AG09309 (cell line): ENCODE measurements at regions not wholly inside any gene's neighbourhood (a gene's known extent, or its start where the extent isn't known, plus 50 kb on each side); places are given as distances from the start of the nearest gene placed in this dataset.

Source experiments
- DNase-seq: peaks from one replicate; pipeline ENCODE4 v3.0.0-alpha.2; 2010; ENCODE audit warnings: low read depth
- H3K4me3 ChIP-seq: 2 replicates; pipeline ENCODE4 v1.5.1; 2011; ENCODE audit warnings: mild to moderate bottlenecking, low read depth, low read length, moderate library complexity; ENCODE audit not compliant: control insufficient read depth
- TF ChIP-seq, protein P1 (sequence below): IDR thresholded peaks from 2 replicates; pipeline ENCODE4 v1.5.1; 2011; ENCODE audit warnings: mild to moderate bottlenecking, low read depth, low read length, inconsistent platforms; ENCODE audit not compliant: insufficient read depth, control insufficient read depth; ENCODE audit errors: missing control alignments

DNA sequence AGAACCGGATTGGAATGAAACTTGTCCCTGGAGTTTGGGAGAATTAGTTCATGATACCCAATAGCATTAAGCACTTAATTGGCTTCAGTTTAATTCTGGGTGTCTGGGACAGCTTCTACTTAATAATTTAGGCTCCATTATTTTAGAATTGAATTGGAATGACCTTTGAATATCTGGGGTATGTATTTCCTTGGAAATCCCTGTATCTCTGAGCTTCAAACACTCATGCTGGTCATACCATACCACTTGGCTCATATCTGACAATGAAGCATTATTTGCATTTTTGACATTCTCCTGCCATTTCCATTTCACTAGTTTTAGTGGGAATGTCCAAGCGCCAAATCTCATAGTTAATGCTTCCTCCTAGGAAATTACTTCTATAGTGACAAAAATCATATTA, 393.1 kb downstream of the DIPK2A start:
- DNase-seq: no peak
- H3K4me3 ChIP-seq: no peak overlapping the region

DNA sequence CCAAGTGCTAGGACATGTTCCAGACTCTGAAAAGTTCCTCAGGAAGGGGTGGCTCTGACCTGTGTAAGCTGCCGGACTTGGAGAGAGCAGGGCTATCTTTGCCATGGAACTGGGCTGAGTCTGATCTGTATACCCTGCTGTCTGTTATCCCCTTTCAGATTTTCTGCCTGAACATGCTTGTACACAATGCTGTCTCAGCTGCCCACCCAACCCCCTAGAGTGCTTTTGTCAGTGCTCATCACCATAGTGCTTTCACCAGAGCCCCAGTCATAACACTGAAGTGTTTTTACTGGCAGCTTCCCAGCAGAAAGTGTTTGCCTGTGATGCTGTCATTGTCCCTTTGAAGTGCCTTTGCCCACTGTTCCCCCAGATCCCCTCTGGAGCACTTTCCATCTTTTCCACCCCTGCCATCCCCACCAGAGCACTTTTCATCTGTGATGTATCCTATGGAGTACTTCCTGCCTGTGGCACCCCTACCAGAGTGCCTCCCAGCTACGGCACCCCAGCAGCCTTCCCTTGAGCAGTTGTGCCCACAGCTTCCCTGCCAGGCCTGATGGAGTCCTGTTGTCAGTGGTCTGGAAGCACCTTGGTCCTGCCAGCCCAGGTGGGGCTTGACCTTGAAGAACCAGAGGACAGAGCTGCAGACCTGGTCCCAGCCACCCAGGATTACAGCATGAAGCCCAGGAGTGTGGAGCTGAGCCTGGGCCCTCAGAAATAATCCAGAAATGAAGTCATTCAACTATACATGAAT, 397.7 kb downstream of the DIPK2A start:
- DNase-seq: no peak
- TF ChIP-seq, protein P1, sequence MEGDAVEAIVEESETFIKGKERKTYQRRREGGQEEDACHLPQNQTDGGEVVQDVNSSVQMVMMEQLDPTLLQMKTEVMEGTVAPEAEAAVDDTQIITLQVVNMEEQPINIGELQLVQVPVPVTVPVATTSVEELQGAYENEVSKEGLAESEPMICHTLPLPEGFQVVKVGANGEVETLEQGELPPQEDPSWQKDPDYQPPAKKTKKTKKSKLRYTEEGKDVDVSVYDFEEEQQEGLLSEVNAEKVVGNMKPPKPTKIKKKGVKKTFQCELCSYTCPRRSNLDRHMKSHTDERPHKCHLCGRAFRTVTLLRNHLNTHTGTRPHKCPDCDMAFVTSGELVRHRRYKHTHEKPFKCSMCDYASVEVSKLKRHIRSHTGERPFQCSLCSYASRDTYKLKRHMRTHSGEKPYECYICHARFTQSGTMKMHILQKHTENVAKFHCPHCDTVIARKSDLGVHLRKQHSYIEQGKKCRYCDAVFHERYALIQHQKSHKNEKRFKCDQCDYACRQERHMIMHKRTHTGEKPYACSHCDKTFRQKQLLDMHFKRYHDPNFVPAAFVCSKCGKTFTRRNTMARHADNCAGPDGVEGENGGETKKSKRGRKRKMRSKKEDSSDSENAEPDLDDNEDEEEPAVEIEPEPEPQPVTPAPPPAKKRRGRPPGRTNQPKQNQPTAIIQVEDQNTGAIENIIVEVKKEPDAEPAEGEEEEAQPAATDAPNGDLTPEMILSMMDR: no peak
- H3K4me3 ChIP-seq: no peak overlapping the region

More for the DNA sequence above, 393.1 kb downstream of the DIPK2A start:
- TF ChIP-seq, protein P1: no peak

DNA sequence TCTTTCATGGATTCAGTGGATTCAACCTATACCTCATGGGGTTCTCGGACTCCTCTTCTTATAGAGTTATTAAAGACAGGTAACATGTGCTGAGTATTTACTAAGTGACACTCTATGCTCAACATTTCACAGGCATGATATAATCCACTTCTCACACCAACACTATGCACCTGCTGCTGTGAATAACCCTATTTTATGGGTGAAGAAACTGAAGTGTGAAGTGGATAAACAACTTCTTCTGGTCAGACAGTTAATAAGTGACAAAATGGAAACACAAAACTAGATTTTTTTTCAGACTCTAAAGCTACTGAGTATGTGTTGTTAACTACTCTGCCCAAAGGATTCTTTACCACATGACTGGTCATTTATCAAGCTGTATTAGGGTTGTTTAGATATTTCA, 403.5 kb downstream of the DIPK2A start:
- TF ChIP-seq, protein P1: no peak
- DNase-seq: no peak
- no peak overlapping the region for H3K4me3 ChIP-seq

DNA sequence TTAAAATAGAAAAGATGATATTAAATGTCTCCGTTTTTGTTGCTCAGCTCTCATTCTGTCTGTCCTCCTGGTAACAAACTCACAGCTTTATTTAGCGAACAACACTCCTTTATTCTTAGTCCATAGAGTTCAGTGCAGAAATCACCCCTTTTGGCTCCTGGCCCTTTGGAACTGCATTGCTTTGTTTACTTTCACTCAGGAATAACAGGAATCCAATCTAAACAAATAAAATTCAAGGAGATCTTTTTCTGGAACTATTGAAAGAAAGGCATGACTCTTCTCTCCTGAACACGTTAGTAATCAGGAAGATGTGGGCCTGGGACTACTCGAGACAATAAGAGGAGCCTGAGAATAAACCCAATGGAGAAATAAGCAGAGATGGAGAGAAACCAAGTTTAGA, 409.2 kb downstream of the DIPK2A start:
- TF ChIP-seq, protein P1: no peak
- DNase-seq: no peak
- no peak overlapping the region for H3K4me3 ChIP-seq

DNA sequence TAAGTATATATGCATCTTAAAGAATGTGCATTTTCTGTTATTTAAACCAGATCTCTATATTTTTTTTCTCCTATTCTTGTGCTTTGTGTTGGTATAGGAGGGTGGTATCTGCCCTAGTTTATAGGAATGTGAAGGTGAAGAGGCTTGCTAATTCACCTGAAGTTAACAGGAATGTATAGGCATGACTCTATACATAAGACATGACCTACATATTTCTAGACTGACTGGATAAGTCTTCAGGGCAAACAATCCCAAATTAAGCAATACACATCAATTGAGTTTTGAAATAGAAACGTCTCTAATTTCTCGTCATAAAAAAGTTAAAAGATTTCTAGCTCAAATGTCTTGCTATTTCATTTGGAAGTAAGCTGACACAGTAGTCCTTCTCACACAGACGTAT, 410.0 kb downstream of the DIPK2A start:
- TF ChIP-seq, protein P1: no peak
- H3K4me3 ChIP-seq: no peak overlapping the region
- DNase-seq: no peak

DNA sequence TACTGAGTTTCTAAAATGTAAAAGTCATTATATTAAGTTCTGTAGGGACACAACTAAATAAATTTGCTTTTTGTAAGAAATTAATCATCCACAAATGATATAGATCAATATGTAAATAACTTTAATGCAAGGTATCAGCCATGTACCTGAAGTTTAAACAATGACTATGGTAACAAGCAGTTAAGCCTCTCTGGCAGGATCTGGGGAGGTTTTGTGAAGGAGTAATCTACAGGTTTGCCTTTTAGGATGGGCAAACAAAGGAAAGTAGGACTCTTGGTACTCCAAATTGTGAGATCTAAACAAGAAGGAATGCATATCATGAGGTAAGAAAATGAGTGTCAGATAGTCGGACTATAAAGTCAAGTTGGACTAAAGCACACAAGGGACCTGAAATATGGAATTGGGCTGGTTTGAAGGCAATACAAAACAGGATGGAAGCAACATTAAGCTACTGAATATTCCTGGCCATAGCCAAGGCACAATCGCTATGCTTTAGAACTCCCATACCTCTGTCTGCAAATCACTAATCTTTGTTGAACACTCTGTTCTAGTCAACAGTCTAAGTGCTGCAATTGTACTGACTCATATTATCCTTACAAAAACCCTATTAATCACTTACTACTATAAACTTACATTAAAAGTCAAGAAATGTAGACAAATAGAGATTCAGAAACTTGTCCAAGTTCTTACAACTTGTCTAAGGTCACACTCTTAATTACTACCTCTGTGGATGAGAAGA, 412.8 kb downstream of the DIPK2A start:
- no peak for DNase-seq
- TF ChIP-seq, protein P1: no peak
- H3K4me3 ChIP-seq: no peak overlapping the region
